ENCODE measurements at regions not wholly inside any gene's neighbourhood (a gene's known extent, or its start where the extent isn't known, plus 50 kb on each side); places are given as distances from the start of the nearest gene placed in this dataset.

DNA sequence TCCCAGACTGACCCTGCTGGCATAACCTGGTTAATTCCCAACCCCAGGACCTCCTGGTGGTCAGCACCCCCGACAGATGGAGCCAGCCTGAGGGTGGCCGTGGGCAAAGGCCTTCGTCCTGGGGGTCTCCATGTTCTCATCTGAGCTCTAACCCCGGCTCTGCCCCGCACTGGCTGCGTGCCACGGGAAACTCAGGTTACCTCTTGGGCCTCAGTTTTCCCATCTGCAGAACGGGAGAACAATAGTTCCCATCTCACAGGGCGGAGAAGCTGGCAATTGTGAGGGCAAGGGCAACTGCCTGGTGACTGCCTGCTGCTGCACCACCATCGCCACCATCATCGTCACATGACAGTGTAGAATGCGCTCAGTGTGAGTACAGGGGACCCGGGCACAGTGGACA, 77.9 kb downstream of the RFLNA start:
- TF ChIP-seq, protein P1, sequence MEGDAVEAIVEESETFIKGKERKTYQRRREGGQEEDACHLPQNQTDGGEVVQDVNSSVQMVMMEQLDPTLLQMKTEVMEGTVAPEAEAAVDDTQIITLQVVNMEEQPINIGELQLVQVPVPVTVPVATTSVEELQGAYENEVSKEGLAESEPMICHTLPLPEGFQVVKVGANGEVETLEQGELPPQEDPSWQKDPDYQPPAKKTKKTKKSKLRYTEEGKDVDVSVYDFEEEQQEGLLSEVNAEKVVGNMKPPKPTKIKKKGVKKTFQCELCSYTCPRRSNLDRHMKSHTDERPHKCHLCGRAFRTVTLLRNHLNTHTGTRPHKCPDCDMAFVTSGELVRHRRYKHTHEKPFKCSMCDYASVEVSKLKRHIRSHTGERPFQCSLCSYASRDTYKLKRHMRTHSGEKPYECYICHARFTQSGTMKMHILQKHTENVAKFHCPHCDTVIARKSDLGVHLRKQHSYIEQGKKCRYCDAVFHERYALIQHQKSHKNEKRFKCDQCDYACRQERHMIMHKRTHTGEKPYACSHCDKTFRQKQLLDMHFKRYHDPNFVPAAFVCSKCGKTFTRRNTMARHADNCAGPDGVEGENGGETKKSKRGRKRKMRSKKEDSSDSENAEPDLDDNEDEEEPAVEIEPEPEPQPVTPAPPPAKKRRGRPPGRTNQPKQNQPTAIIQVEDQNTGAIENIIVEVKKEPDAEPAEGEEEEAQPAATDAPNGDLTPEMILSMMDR (IDR thresholded peaks at IDR 0.05 in 2 of 3, conservative IDR thresholded peaks at IDR 0.05 in 1 of 3; ENCODE audit: control insufficient read depth in 2 of 3, extremely low read depth in 1 of 3, insufficient read depth in 1 of 3, low read depth in 3 of 3, low read length in 3 of 3) = no peak
- TF ChIP-seq POU2F2 (IDR thresholded peaks at IDR 0.05; ENCODE audit: borderline replicate concordance, low read depth, low read length) (no peak), POLR2AphosphoS5 (IDR thresholded peaks at IDR 0.05; ENCODE audit: low read length) (no peak), TCF7 (IDR thresholded peaks at IDR 0.05; ENCODE audit: borderline replicate concordance) (no peak), YBX1 (IDR thresholded peaks at IDR 0.05) (no peak), ZNF207 (IDR thresholded peaks at IDR 0.05; ENCODE audit: borderline replicate concordance) (no peak)

Data from GM12878 (cell line).